HFF-Myc (cell line): ENCODE measurements at regions not wholly inside any gene's neighbourhood (a gene's known extent, or its start where the extent isn't known, plus 50 kb on each side); places are given as distances from the start of the nearest gene placed in this dataset.

Experiments
- DNase-seq: peaks from one replicate; pipeline ENCODE4 v3.0.0-alpha.2; 2011; ENCODE audit warnings: low read depth; ENCODE audit errors: extremely low read depth
- H3K4me3 ChIP-seq: replicated peaks from 2 replicates; pipeline ENCODE4 v1.5.1; 2011; ENCODE audit warnings: low read depth, mild to moderate bottlenecking, control low read depth, low read length
- CTCF ChIP-seq: IDR thresholded peaks from 2 replicates; pipeline ENCODE4 v1.5.1; 2012; ENCODE audit warnings: mild to moderate bottlenecking, low read depth, low read length, control low read depth; ENCODE audit errors: missing control alignments

GRCh38 chr9:2924380-2924768 lies 80.5 kb upstream of the PUM3 start:
- no peak for DNase-seq
- no peak for TF ChIP-seq CTCF
- no peak overlapping the region for H3K4me3 ChIP-seq

GRCh38 chr9:2923766-2924379 lies 80.0 kb upstream of the PUM3 start:
- TF ChIP-seq CTCF = no peak
- DNase-seq = no peak
- H3K4me3 ChIP-seq = no peak overlapping the region

- no peak for TF ChIP-seq CTCF
- H3K4me3 ChIP-seq = no peak overlapping the region
- no peak for DNase-seq
These were observed 75.5 kb upstream of the PUM3 start for GRCh38 chr9:2919347-2919746.

GRCh38 chr9:2916382-2916985 lies 72.6 kb upstream of the PUM3 start:
- TF ChIP-seq CTCF = no peak
- no peak for DNase-seq
- no peak overlapping the region for H3K4me3 ChIP-seq

- no peak for TF ChIP-seq CTCF
- no peak overlapping the region for H3K4me3 ChIP-seq
These were observed 69.1 kb upstream of the PUM3 start for GRCh38 chr9:2913026-2913425.

GRCh38 chr9:2907411-2907810 lies 63.5 kb upstream of the PUM3 start:
- H3K4me3 ChIP-seq = no peak overlapping the region
- no peak for DNase-seq
- TF ChIP-seq CTCF = no peak

More at GRCh38 chr9:2913026-2913425, 69.1 kb upstream of the PUM3 start:
- DNase-seq = no peak
